Bronchial epithelial cell (primary cell): ENCODE measurements at regions not wholly inside any gene's neighbourhood (a gene's known extent, or its start where the extent isn't known, plus 50 kb on each side); places are given as distances from the start of the nearest gene placed in this dataset.
A peak's percentile ranks its signal among the peaks of the same experiment; 100 is the strongest.

Experiments used
- DNase-seq: peaks from one replicate; pipeline ENCODE4 v3.0.0-alpha.2; 2010; ENCODE audit warnings: low read depth
- FAIRE-seq: peaks from 2 replicates; lab custom pipeline; 2011; peaks lifted over from hg19 to GRCh38; lab: Jason Lieb, UNC
- H3K27me3 ChIP-seq: 2 replicates; pipeline ENCODE4 v1.5.1; 2011; ENCODE audit warnings: low read length; ENCODE audit not compliant: control insufficient read depth, insufficient read depth
- H3K36me3 ChIP-seq: 2 replicates; pipeline ENCODE4 v1.5.1; 2011; ENCODE audit warnings: low read length; ENCODE audit not compliant: control insufficient read depth, insufficient read depth
- H3K4me3 ChIP-seq: 2 replicates; pipeline ENCODE4 v1.5.1; 2011; ENCODE audit warnings: mild to moderate bottlenecking, low read depth, low read length, control low read depth
- CTCF ChIP-seq: IDR thresholded peaks from 2 replicates; pipeline ENCODE4 v1.5.1; 2011; ENCODE audit warnings: mild to moderate bottlenecking, moderate library complexity, low read length, control low read depth, inconsistent platforms; ENCODE audit not compliant: insufficient read depth, severe bottlenecking

GRCh38 chr5:56339732-56340131 lies 106.6 kb upstream of the ANKRD55 start:
- H3K4me3 ChIP-seq, result no peak overlapping the region
- FAIRE-seq, result no peak
- peak; percentile 42 for DNase-seq
- H3K36me3 ChIP-seq, result no peaks in the 10 kb centered on the region
- H3K27me3 ChIP-seq, result no peaks in the 10 kb centered on the region
- TF ChIP-seq CTCF, result no peak

- DNase-seq, result no peak
- no peaks in the 10 kb centered on the region for H3K36me3 ChIP-seq
- H3K27me3 ChIP-seq, result no peaks in the 10 kb centered on the region
- H3K4me3 ChIP-seq, result no peak overlapping the region
- no peak for FAIRE-seq
- TF ChIP-seq CTCF, result no peak
These were observed 104.7 kb upstream of the ANKRD55 start for GRCh38 chr5:56337715-56338319.

- TF ChIP-seq CTCF, result no peak
- no peak overlapping the region for H3K4me3 ChIP-seq
- H3K27me3 ChIP-seq, result no peaks in the 10 kb centered on the region
- DNase-seq, result no peak
- no peak for FAIRE-seq
- no peaks in the 10 kb centered on the region for H3K36me3 ChIP-seq
These were observed 102.1 kb upstream of the ANKRD55 start for GRCh38 chr5:56335212-56335611.

- H3K4me3 ChIP-seq, result no peak overlapping the region
- no peak for DNase-seq
- H3K27me3 ChIP-seq, result no peaks in the 10 kb centered on the region
- no peak for TF ChIP-seq CTCF
- FAIRE-seq, result no peak
- H3K36me3 ChIP-seq, result no peaks in the 10 kb centered on the region
These were observed 97.7 kb upstream of the ANKRD55 start for GRCh38 chr5:56330806-56331205.

GRCh38 chr5:56330167-56330566 lies 97.0 kb upstream of the ANKRD55 start:
- no peak for TF ChIP-seq CTCF
- no peak for FAIRE-seq

GRCh38 chr5:56329652-56330051 lies 96.5 kb upstream of the ANKRD55 start:
- no peak overlapping the region for H3K4me3 ChIP-seq
- TF ChIP-seq CTCF, result no peak
- no peaks in the 10 kb centered on the region for H3K36me3 ChIP-seq
- DNase-seq, result peak; percentile 79
- H3K27me3 ChIP-seq, result no peaks in the 10 kb centered on the region
- no peak for FAIRE-seq

More at GRCh38 chr5:56330167-56330566, 97.0 kb upstream of the ANKRD55 start:
- no peak for DNase-seq
- Histone ChIP-seq H3K4me3 (no peak overlapping the region), H3K36me3 (no peaks in the 10 kb centered on the region), H3K27me3 (no peaks in the 10 kb centered on the region)
